IPS DF 19.7 (cell line): ENCODE measurements at regions not wholly inside any gene's neighbourhood (a gene's known extent, or its start where the extent isn't known, plus 50 kb on each side); places are given as distances from the start of the nearest gene placed in this dataset.
A peak's percentile ranks its signal among the peaks of the same experiment; 100 is the strongest.

Experiments used
- DNase-seq: peaks from one replicate; pipeline ENCODE4 v3.0.0-alpha.2; 2013; ENCODE audit warnings: low read depth, low spot score

DNA sequence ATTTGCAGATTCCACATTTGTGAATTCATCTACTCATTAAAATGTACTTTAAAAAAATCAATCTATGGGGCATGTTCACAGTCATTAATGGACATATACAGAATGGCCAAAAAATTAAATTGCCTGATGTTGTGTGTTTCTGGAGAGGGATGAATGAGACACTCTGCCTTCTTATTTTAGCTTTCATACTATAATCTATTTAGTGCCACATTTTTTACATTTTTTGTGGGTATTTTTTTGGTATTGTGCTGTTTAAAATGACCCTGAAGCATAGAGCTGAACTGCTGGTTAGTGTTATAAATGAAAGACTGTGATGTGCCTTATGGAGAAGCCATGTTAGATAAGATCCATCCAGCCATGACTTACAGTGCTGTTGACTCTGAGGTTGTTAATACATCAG lies 961.8 kb upstream of the LRRN3 start:
- no peak for DNase-seq

DNA sequence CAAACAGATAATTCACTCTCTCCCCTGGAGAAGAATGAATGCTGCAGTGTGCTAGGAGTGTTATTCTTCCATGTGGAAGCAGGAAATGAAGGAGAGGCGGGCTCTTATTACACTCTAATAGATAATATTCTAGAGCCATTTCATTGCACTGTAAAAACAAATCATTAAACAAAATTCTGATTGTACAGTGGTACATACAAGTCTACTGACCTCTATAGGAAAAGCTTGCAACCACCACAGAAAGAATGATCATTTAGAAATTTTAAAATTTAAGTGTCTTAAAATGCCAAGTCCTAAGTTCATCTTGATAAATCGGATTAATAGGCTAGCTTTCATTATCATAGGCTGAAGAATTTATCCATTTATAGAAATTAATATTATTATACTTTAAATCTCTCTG lies 960.3 kb upstream of the LRRN3 start:
- DNase-seq: no peak

DNA sequence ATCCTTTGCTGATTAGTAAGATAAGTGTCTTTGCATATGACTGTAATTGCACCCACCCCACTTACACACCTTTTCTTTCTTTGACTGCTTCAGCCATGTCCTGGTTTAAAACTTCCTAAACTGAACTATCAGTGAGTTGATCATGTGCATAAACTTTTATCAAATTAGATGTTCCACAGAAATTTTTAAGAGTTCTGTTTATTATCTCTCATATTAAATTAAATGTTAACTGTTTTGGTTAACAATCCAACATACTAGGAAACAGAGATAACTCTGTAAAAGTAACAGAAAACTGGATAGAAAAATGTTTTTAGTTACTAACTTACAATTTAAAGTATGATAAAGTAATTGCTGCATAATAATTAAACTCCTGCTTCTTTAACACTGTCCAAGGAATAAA lies 959.6 kb upstream of the LRRN3 start:
- no peak for DNase-seq

DNA sequence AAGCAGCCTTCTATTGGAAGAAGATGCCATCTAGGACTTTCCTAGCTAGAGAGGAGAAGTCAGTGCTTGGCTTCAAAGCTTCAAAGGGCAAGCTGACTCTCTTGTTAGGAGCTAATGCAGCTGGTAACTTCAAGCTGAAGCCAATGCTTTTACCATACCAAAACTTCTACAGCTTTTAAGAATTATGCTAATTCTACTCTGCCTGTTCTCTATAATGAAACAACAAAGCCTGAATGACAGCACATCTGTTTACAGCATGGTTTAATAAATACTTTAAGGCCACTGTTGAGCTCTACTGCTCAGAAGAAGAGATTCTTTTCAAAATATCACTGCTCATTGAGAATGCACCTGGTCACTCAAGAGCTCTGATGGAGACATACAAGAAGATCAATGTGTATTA lies 951.9 kb upstream of the LRRN3 start:
- DNase-seq: no peak

DNA sequence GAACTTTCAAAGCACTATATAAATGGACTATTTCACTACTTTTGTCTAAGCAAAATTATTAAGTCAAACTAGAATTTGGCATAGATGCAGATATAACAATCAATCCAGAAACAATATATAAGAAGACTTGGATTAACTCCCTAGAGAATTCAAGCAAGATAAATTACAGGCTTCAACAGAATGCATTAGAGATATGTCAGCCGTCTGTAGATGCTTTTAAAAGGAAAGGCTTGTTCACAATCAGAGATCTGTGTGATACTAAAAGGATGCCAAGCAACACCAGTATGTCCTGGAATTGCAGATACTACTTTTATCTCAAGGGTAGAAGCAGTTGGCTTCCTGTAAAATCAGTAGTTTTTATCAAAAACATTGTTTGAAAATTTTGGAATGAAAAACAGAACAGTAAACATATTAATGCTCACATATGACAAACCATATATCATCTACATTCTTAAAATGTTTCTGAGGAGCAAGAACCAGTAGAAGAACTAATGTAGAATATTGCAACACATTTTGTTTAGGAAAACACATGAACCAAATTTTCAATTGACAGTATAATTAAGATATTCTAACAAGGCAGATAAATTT lies 947.9 kb upstream of the LRRN3 start:
- DNase-seq: no peak

DNA sequence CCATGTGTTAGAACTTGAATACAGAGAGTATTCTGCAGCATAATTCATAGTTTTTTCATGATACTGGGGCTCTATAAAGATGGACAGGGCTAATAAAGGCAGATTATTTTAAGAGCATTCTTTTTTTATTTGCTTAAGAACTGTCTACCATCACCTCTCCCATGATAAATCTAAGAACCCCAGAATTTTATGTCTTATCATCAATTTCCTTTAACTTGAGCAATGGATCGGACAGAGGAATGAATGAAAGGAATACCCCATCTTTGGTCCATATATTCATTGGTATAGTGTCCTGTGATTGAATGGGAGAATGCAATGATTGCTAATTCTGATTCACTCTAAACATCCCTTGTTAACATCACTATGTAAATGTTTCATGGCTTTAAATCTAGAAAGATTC lies 946.3 kb upstream of the LRRN3 start:
- no peak for DNase-seq

DNA sequence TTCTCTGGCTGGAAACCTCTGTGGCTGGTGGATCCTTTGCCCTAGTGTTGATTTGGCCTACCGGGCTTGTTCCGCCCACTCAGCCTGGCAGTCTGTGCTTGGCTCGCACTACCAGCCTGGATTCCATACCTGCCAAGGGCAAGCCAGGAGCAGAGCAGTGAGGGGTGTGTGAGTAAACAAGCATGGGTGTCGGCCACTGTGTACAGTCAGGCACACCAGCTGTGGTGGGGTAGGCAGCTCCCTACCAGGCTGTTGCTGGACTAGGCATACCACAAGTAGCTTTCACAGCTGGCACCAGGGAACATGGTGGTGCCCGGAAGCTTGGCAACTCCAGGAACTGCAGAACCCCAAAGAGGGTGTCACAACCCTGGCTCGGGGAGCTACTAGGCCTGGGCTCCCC lies 942.9 kb upstream of the LRRN3 start:
- no peak for DNase-seq

DNA sequence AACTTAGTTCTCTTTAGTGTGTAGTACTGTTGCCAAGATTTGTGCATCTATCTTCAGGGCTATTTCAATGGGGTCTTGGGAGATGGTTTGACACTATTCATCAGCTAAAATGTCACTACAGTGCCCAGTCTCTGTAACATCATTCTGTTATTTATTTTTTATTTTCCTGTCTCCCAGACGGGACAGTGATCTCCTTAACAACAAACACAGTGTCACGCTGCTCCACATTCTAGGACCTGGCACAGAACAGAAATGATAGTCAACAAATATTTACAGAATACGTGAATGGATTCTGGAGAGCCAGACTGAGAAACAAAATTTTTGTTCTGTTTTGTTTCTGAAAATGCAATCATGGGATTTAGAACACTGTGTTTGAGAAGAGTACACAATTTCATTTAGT lies 937.7 kb upstream of the LRRN3 start:
- DNase-seq: no peak

DNA sequence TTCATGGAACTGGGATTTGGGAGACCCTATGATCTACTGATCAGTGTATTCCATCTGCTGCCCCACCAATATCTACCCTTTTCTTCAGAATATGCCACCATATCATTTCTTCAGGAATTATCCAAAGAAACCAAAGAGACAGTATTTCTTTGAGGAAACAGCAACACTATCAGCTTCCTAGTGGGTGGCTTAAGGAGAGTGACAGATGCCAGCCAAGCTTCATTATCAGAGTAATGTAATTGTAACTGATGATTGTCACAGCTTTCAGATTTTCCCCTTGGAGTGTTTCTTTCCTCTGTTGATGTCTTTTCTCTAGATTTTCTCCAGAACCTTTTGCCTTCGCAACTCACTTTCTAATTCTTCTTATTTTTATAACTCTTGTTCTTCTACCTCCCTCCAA lies 934.4 kb upstream of the LRRN3 start:
- no peak for DNase-seq

DNA sequence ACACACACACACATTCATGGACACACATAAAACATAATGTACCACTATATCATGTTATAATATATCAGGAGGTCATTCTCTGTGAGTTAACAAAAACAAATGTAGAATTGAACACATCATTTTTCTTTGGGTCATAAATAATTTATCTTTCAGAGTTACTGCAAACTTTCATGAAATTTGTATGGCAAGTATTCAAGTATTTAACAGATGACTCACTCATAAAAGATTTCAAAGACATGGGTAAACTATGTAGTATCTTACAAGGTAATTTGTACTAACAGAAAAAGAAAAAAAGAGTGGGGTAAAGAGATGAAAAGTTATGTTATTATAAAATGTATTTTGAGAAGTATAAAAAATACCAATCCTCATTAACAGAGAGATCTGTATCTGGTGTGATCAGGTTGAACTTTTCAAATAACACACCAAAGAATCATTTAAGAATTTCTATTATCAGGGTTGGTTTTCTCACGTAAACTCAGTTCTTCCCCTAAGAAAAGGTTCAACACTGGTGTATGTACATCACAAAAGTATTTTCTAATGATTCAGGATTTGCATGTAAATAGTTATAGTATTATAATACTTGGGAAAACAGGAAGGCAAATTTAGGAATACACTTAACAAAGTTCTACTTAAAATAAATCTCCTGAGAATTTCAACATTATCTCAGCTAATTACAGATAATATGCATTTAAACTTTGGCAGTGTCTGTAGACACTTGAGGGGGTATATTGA lies 933.1 kb upstream of the LRRN3 start:
- no peak for DNase-seq

DNA sequence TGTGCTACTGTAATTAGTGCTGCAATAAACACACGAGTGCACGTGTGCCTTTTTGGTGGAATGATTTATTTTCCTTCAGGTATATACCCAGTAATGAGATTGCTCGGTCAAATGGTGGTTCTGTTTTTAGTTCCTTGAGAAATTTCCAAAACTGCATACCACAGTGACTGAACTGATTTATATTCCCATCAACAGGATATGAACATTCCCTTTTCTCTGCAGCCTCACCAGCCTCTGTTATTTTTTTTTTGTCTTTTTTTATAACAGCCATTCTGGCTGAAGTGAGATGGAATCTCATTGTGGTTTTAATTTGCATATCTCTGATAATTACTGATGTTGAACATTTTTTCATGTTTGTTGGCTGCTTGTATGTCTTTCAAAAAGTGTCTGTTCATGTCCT lies 922.9 kb upstream of the LRRN3 start:
- DNase-seq: no peak

DNA sequence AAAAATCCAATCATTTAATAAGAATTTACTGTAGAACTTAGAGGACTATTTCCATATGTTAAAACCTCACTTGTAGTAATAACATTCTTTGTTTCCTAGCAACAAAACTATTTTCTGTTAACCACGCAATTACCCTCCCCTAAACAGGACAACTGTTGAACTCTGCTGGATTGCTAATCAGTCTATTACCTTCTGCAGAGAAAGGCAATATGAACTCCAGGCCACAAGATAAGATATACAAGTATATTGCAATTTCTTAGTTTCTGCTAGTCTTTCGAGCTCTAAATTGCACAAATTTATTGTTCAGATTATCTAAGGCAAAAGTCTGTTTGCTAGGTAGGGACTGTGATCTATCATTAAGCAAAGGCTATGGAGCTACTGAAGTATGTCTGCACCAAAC lies 920.1 kb upstream of the LRRN3 start:
- DNase-seq: no peak

DNA sequence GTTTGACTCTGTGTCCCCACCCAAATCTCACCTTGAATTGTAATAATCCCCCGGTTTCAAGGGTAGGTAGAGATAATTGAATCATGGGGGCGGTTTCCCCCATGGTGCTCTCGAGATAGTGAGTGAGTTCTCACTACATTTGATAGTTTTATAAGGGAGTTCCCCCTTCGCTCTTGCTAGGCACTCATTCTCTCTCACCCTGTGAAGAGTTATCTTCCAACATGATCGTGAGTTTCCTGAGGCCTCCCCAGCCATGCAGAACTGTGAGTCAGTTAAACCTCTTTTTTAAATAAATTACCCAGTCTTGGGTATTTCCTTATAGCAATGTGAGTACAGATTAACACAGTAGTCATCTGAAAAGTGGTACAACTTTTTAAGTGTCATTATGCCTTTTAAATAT lies 913.5 kb upstream of the LRRN3 start:
- DNase-seq: no peak

DNA sequence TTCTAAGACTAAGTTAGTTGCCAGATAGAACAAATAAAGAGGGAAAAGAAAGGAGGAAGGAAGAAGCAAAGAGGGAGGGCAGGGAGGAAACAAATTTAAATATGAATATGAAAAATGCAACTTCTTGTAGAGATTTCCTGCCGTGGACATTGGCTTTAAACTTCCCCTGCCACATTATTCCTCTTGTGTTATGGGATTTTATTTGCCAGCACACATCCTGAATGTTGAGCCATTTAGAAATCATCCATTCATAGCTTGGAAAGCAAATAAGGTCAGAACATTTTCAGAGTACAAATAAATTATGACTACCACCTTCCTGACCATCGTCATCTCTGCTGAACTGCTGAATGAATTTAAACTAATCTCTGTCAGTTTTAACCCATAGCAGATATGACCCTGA lies 911.9 kb upstream of the LRRN3 start:
- DNase-seq: no peak

DNA sequence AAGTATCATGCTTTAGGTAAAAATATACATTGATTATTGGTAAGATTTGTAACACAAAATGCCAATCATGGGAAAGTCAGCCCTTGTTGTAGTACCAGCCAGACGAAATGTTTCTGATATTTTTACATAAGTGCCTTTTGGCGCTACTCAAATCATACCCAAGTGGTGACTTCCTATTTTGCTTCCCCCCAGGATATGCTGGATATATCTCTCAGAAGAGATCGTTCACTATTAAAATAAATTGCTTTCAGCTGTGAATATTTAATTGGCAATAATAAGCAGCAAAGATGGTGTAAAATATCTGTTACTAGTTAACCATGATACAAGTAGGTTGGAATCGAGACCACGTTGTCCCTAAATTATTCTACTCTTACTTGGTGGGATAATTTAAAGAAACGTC lies 909.2 kb upstream of the LRRN3 start:
- DNase-seq: no peak

DNA sequence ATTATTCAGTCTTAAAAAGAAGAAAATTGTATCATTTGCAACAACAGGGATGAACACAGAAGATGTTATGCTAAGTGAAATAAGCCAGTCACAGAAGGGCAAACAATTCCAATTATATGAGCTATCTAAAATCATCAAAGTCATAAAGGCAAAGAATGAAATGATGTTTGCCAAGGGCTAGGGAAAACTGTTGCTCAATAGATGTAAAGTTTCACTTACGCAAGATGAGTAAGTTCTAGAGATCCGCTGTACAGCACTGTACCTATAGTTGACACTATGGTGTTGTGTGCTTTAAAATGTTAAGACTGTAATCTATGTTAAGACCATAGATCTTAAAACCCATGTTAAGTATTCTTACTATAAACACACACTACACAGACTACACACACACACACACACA lies 904.6 kb upstream of the LRRN3 start:
- DNase-seq: no peak

DNA sequence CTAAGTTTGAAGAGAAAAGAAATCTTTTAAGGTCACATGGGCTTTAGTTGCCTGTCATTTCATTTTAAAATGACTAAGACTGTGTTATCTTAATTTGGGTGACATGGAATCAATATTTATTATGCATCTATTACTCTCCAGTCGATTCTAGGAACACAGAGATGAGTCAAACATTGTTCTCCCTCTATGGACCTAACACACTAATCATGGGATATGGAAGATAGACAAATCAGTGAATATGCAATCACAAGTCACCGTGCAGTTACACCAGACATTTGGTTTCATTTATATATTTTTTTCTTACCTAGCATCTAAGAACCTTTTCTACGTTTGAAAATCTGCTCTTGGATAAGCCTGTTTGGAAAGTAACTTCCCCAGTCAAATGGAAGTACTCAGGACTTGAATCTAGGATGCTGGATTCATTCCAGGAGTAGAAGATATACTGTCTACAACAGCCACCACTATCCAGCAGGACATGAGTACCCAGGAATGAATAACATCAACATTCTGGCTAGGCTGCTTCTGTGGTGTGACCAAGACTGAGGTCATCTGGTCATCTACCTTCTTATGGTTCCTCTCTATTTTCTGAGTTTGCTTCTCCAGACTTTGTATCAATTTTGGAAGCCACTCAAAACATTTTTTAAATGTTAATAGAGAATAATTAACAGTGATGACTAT lies 902.9 kb upstream of the LRRN3 start:
- DNase-seq: no peak

DNA sequence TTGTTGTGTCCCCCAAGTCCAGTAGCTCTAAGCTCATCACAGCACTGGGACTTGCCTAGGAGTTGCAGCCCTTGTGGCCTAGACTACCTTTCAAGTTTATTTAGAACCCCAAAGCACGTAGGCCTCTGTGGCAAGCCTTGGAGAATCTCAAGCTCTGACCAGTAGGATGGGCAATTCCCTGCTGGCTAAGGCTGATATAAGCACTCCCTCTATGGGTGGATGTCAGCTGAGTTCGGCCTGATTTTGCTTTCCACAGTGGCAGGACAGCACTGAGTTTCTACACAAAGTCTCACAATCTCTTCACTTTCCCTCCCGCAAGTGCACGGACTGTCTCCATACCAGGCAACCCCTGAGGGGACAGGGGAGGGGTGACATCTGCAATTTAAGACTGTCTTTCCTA lies 886.4 kb upstream of the LRRN3 start:
- peak; percentile 40 for DNase-seq

DNA sequence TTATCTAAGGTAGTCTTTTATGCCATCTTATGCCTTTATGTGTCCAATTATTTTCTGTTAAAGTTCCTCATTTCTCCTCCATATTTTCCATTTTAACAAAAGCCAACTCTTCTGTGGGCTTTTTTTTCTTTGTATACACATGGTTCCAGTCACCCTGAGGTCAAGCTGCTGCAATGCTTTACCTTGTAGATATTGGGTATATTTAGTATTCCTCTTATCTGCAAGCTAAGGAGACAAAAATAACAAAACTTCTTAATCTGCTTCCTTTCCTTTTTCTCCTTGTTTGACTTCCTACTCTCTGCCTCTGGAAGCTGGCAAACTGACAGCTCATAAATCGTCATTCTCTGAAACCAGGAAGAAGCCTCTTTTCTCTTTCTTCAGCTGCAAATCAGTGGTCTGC lies 885.0 kb upstream of the LRRN3 start:
- DNase-seq: no peak

DNA sequence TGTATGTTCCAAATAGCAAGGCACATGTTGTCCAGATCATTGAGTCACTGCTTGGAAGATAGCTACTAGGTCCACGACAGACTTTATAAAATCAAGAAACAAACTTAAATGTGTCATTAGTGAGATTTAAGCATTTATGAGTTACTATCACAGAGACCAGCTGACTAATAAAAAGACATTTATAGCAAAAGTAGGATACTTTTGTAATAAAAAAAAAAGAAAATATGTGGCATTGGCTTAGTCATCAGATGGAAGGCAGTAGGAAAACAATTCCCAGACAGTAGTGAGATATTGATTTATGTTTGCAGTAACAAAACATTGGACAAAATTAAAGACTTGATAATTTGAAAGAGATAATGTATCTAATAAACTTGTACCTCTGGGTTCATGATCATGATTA lies 881.0 kb upstream of the LRRN3 start:
- DNase-seq: no peak

DNA sequence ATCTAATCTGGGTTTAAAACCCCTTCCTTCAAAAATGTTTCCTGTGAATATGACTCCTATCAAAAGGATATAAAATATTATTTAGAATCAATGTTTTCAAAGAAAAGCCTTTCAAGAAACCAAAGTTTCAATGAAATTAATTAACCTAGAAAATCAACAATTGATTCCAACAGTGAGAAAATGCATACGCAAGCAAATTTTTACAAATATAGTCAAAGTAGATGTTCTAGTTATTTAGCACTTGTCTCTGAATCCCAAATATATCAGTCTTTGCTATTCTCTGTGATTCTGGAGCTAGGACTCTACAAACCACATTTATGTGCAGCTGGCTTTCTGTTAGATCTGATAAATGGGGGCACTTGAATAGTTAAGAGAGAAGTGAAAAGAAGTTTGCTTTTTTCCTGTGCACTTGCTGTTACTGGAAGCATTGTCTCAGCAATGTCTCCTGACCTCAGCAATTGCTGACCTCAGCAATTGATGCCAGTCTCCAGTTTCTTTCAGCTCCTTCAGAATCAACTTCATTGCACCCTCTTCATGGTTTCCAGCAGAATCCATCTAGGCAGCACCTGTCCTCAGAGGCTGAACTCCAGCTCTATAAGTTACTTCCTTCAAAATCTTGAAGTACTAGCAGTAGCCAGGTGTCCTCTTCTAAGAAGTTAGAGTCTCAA lies 879.9 kb upstream of the LRRN3 start:
- DNase-seq: no peak

DNA sequence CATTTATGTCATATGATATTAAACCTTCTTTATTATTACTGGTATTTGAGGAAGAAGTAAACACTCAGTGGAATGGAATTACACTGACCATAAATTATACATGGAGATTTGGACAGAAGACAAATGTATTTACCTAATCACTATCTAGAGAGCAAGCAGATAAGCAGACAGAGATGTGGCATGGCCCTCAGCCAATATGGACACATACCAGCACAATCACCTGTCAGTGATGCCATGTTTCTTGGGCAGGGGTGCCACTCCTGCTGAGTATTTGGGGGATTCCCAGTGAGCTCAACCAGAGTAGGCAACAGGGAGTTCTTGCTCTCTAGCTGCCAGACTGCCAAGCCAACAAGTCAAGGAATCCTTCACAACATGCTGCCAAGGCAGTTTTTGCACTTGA lies 866.3 kb upstream of the LRRN3 start:
- DNase-seq: no peak

DNA sequence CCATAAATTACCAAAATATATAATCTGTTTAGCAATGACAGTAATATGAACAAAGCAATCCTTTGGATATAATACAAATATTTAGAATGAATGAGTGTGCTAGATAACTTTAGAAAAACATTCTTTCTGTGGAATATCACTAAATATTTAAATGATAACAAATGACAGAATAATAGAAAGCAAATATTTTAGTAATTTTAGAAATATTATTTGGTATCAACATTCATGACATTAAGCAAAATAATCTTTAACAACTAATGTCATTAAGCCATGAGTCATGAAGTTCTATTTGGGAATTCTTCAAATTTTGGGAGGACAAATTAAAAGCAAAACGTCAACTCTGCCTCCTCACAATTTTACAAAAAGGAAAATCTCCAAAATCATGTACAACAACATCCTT lies 844.8 kb upstream of the LRRN3 start:
- DNase-seq: no peak
